BLaER1 treated with 17β-estradiol and CSF1 and Interleukin-3, amounts not matched to agents 10 nM and 100 nM (cell line): ENCODE measurements at regions not wholly inside any gene's neighbourhood (a gene's known extent, or its start where the extent isn't known, plus 50 kb on each side); places are given as distances from the start of the nearest gene placed in this dataset.

Experiments
- H3K27ac ChIP-seq, 11 experiments: shearing (Covaris generic); formaldehyde crosslinking; 2 replicates each; pipeline ENCODE4 v1.8.1; 2022
- H3K27me3 ChIP-seq, 11 experiments: shearing (Covaris generic); formaldehyde crosslinking; 2 replicates each; pipeline ENCODE4 v1.8.1; 2022
- H3K36me3 ChIP-seq, 11 experiments: shearing (Covaris generic); formaldehyde crosslinking; 2 replicates each; pipeline ENCODE4 v1.8.1; 2022
- H3K4me1 ChIP-seq, 10 experiments: shearing (Covaris generic); formaldehyde crosslinking; 2 replicates each; pipeline ENCODE4 v1.8.1; 2022
- H3K4me2 ChIP-seq, 11 experiments: shearing (Covaris generic); formaldehyde crosslinking; 2 replicates each; pipeline ENCODE4 v1.8.1; 2022
- H3K4me3 ChIP-seq, 10 experiments: shearing (Covaris generic); formaldehyde crosslinking; 2 replicates each; pipeline ENCODE4 v1.8.1; 2022
- H3K9ac ChIP-seq, 11 experiments: shearing (Covaris generic); formaldehyde crosslinking; 2 replicates each; pipeline ENCODE4 v1.8.1; 2022
- H3K9me3 ChIP-seq, 11 experiments: shearing (Covaris generic); formaldehyde crosslinking; replicated peaks in 1 of 11; 2 replicates each; pipeline ENCODE4 v1.8.1; 2022
- H4K20me1 ChIP-seq, 11 experiments: shearing (Covaris generic); formaldehyde crosslinking; 2 replicates each; pipeline ENCODE4 v1.8.1; 2022
- Cebpa-rat ChIP-seq, 11 experiments: shearing (Covaris generic); IDR thresholded peaks; 2 replicates each; pipeline ENCODE4 v1.8.1; 2022

DNA sequence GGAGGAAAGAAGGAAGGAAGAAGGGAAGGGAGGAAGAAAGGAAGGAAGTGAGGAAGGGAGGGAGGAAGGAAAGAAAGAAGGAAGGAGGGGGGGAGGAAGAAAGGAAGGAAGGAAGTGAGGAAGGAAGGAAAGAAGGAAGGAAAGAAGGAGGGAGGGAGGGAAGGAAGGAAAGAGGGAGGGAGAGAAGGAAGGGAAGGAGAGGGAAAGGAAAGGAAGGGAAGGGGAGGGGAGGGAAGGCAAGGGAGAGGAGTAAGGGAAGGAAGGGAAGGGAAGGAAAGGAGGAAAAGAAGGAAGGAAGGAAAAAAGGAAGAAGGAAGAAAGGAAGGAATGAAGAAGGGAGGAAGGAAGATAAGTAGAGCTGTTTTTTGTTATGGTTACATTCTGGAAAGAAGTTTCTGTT is 141.2 kb downstream of the LRRC3B start:
- H3K36me3 ChIP-seq = no peaks in the 10 kb centered on the region
- TF ChIP-seq Cebpa-rat (IDR thresholded peaks at IDR 0.05) = no peak
- H3K27ac ChIP-seq = no peak overlapping the region
- no peaks in the 10 kb centered on the region for H3K9me3 ChIP-seq
- no peak overlapping the region for H3K4me3 ChIP-seq
- H3K4me1 ChIP-seq = no peaks in the 10 kb centered on the region
- no peak overlapping the region for H3K4me2 ChIP-seq
- H3K9ac ChIP-seq = no peak overlapping the region
- no peaks in the 10 kb centered on the region for H4K20me1 ChIP-seq
- H3K27me3 ChIP-seq = no peaks in the 10 kb centered on the region

GRCh38 chr3:26766031-26766430 is 143.5 kb downstream of the LRRC3B start:
- no peak overlapping the region for H3K4me2 ChIP-seq
- no peaks in the 10 kb centered on the region for H3K27me3 ChIP-seq
- H3K4me3 ChIP-seq = no peak overlapping the region
- no peak for TF ChIP-seq Cebpa-rat (IDR thresholded peaks at IDR 0.05)
- no peak overlapping the region for H3K9ac ChIP-seq
- H4K20me1 ChIP-seq = no peaks in the 10 kb centered on the region
- H3K4me1 ChIP-seq = no peaks in the 10 kb centered on the region
- no peak overlapping the region for H3K27ac ChIP-seq
- no peaks in the 10 kb centered on the region for H3K36me3 ChIP-seq
- no peaks in the 10 kb centered on the region for H3K9me3 ChIP-seq

DNA sequence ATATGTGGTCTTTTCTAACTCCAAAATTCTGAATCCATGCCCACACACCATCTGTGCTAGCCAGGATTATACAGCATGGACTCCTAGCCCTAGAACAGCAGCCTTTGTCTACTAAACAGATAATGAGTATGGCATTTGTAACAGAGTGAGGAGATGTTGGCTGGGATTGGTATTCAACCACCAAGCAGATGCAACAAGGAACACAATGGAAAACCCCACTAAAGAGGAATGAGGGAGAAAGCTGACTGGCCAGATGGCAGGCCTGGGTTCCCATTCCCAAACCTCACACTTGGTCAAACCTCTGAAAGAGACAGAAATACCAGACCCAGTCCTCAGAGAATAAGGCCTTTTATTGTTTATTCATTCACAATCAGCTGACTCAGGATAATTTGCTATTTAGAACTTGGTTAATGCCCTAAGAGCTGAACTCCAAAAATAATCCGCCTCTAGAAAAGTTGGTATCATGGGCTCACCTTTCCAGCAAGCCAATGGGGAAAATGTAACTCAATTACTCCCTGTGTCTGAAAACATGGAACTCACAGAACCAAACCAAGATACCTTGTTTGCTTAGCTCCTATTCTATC is 145.6 kb downstream of the LRRC3B start:
- no peak overlapping the region for H3K4me2 ChIP-seq
- H3K9ac ChIP-seq = no peak overlapping the region
- no peaks in the 10 kb centered on the region for H3K27me3 ChIP-seq
- H3K9me3 ChIP-seq = no peaks in the 10 kb centered on the region; a peak in 1 of 22 replicates
- H3K27ac ChIP-seq = no peak overlapping the region
- no peaks in the 10 kb centered on the region for H3K4me1 ChIP-seq
- no peaks in the 10 kb centered on the region for H4K20me1 ChIP-seq
- H3K36me3 ChIP-seq = no peaks in the 10 kb centered on the region
- H3K4me3 ChIP-seq = no peak overlapping the region
- TF ChIP-seq Cebpa-rat (IDR thresholded peaks at IDR 0.05) = no peak

- H3K4me2 ChIP-seq = peak overlapping the region; percentile 22 to 63 (median 37); a peak in 19 of 22 replicates
- H3K4me3 ChIP-seq = no peak overlapping the region
- H3K9me3 ChIP-seq = no peaks in the 10 kb centered on the region
- H3K9ac ChIP-seq = no peak overlapping the region
- no peaks in the 10 kb centered on the region for H3K36me3 ChIP-seq
- H3K27ac ChIP-seq = peak overlapping the region in 5 of 11 experiments; percentile 0 to 53 (median 7); a peak in 5 of 22 replicates
- no peaks in the 10 kb centered on the region for H4K20me1 ChIP-seq
- peaks cover 9 to 16% (median 13%) of the 10 kb centered on the region in 10 experiments for H3K4me1 ChIP-seq
- peak in 10 of 11 experiments; percentile 65 to 86 (median 80); a peak in 17 of 22 replicates for TF ChIP-seq Cebpa-rat (IDR thresholded peaks at IDR 0.05)
- H3K27me3 ChIP-seq = no peaks in the 10 kb centered on the region
These were observed 177.2 kb downstream of the LRRC3B start for GRCh38 chr3:26799679-26800317.

GRCh38 chr3:26807272-26807671 is 184.7 kb downstream of the LRRC3B start:
- Histone ChIP-seq H3K4me2 (no peak overlapping the region), H3K4me3 (no peak overlapping the region), H3K9me3 (peaks cover 0 to 5% (median 0%) of the 10 kb centered on the region in 11 experiments; a peak in 6 of 22 replicates), H3K27ac (no peak overlapping the region), H3K36me3 (no peaks in the 10 kb centered on the region), H4K20me1 (no peaks in the 10 kb centered on the region), H3K9ac (no peak overlapping the region), H3K27me3 (no peaks in the 10 kb centered on the region), H3K4me1 (no peaks in the 10 kb centered on the region)
- no peak for TF ChIP-seq Cebpa-rat (IDR thresholded peaks at IDR 0.05)

GRCh38 chr3:26825454-26825853 is 202.9 kb downstream of the LRRC3B start:
- Histone ChIP-seq H4K20me1 (no peaks in the 10 kb centered on the region), H3K9ac (no peak overlapping the region), H3K36me3 (no peaks in the 10 kb centered on the region), H3K9me3 (peaks cover 27 to 59% (median 36%) of the 10 kb centered on the region in 11 experiments), H3K4me2 (no peak overlapping the region), H3K4me1 (no peaks in the 10 kb centered on the region; a peak in 1 of 20 replicates), H3K4me3 (no peak overlapping the region), H3K27me3 (no peaks in the 10 kb centered on the region), H3K27ac (no peak overlapping the region)
- no peak for TF ChIP-seq Cebpa-rat (IDR thresholded peaks at IDR 0.05)

DNA sequence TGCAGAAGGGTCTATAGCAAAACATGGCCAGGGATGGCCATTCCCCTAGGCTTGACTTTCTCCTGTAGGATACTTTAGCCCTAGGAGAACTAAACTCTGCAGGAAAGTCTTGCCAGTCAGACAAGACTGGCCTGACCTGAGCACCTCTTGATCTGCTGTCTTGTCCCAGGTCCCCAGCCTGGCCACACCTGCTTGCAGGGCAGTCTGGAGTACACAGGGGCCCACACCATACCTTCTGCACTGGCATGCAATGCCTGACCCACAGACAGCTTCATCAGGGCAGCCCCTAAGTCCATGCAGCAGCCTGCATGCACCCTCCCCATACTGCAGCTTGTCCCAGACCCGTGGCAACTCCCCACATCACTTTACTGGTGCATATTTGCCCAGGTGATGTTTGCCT is 204.6 kb downstream of the LRRC3B start:
- Histone ChIP-seq H3K4me1 (no peaks in the 10 kb centered on the region), H3K27me3 (no peaks in the 10 kb centered on the region), H4K20me1 (no peaks in the 10 kb centered on the region), H3K9ac (no peak overlapping the region), H3K36me3 (no peaks in the 10 kb centered on the region), H3K4me2 (no peak overlapping the region), H3K4me3 (no peak overlapping the region), H3K27ac (no peak overlapping the region), H3K9me3 (peaks cover 26 to 59% (median 35%) of the 10 kb centered on the region in 11 experiments)
- no peak for TF ChIP-seq Cebpa-rat (IDR thresholded peaks at IDR 0.05)

DNA sequence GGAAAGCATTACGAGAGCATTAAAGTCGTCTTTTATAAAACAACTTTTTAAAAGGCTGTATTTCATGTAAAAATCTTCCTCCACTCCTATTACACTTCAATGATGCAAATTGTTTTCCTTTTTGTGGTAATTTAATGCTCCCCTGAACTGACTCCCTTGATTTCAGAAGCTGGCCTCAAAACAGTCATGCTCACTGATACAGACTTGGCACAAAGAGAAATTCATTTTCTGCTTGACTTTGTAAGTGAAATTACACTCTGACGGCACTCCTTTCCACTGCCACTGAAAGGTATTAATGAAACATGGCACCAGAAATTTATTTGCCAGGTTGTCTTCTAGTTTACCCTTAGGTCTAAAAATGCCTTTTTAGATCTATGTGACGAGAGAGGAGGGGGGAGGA is 215.5 kb downstream of the LRRC3B start:
- Histone ChIP-seq H3K4me2 (no peak overlapping the region), H3K4me1 (no peaks in the 10 kb centered on the region), H3K9me3 (peaks cover 0 to 5% (median 0%) of the 10 kb centered on the region in 11 experiments; a peak in 1 of 22 replicates), H4K20me1 (no peaks in the 10 kb centered on the region), H3K9ac (no peak overlapping the region), H3K27ac (no peak overlapping the region), H3K27me3 (no peaks in the 10 kb centered on the region), H3K36me3 (no peaks in the 10 kb centered on the region), H3K4me3 (no peak overlapping the region)
- TF ChIP-seq Cebpa-rat (IDR thresholded peaks at IDR 0.05) = no peak

DNA sequence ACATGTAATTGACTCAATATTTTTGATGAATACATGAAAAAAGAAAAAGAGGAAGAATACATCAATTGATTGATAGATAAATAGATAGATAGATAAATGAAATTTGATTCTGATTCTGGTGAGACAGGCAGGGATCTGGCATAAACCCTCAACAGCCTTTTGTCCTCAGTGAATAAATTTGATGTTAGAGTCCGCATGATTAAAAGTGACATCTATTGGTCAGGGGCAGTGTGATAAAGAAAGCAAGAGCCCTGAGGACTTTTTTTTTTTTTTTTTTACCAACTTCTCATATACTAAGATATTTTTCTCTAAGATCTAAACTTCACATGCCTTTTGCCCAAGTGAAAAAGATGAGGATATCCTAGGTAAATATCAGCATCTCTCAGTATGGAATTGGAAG is 216.4 kb downstream of the LRRC3B start:
- no peak overlapping the region for H3K9ac ChIP-seq
- H3K4me2 ChIP-seq = no peak overlapping the region
- H3K4me3 ChIP-seq = no peak overlapping the region
- peaks cover 0 to 5% (median 0%) of the 10 kb centered on the region in 11 experiments; a peak in 1 of 22 replicates for H3K9me3 ChIP-seq
- no peak for TF ChIP-seq Cebpa-rat (IDR thresholded peaks at IDR 0.05)
- H3K27me3 ChIP-seq = no peaks in the 10 kb centered on the region
- no peaks in the 10 kb centered on the region for H3K36me3 ChIP-seq
- H4K20me1 ChIP-seq = no peaks in the 10 kb centered on the region
- H3K4me1 ChIP-seq = peaks cover 0 to 1% (median 0%) of the 10 kb centered on the region in 10 experiments; a peak in 2 of 20 replicates
- no peak overlapping the region for H3K27ac ChIP-seq
